ENCODE measurements at regions not wholly inside any gene's neighbourhood (a gene's known extent, or its start where the extent isn't known, plus 50 kb on each side); places are given as distances from the start of the nearest gene placed in this dataset.

- no peak for DNase-seq (ENCODE audit: low read depth)
Measured at GRCh38 chr2:204177251-204177976, 240.9 kb downstream of the ICOS start.

GRCh38 chr2:204177977-204178522 is 241.5 kb downstream of the ICOS start:
- peak; percentile 15 for DNase-seq (ENCODE audit: low read depth)

DNA sequence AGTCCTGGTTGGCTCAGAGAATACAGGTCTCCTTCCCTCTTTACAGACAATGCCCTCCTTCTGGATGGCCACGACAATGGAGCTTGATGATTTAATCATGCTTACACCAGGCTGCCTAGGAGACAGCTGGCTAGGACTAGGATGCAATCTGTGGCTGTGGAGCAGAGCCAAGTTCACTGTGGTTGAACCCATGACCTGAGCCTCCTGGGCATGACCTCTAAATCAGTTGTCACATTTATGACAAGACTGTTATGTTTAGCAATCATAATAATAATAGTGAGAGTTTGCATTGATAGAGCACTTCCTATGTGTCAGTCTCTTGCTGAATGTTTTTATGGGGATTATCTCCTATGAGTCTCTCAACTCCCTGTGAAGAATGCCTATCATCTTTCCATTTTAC is 244.1 kb downstream of the ICOS start:
- no peak for DNase-seq (ENCODE audit: low read depth)

DNA sequence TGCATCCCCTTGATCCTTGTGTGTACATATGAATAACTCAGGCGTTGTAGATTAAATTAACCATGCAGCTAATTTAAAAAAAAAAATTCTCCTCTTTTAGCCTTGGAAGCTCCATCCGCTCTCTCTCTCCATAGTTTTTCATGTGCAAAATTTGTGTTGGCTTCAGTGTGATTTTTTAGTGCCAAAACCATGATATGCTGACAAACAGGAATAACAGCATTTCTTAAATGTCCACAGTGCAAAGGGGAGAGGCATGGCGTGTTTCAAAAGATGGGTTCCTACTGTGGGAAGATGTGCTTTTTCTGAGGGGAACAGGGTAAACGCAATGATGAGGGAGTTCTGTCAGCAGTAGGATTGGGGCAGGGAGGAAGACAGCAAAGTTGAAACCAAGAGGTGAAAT is 247.0 kb downstream of the ICOS start:
- DNase-seq (ENCODE audit: low read depth): no peak

DNA sequence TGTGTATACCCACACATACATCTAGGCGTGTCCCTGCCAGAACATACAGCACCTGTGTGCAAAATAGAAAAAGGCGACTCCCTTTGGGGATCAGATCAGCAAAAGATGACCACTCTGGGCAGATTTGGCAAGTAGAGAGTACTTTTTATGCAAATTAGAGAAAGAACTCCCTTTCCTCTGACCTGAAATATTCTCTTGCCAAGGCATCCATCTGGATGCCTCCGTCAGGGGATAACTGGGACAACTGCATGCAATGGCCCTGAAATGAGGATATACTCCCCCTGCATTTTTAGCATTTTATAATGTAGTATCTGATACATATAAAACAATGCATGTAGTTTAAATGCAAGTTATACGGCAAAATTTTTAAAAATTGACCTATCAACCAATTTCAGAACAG is 247.7 kb downstream of the ICOS start:
- no peak for DNase-seq (ENCODE audit: low read depth)

GRCh38 chr2:204187229-204188083 is 250.9 kb downstream of the ICOS start:
- no peak for DNase-seq (ENCODE audit: low read depth)

DNA sequence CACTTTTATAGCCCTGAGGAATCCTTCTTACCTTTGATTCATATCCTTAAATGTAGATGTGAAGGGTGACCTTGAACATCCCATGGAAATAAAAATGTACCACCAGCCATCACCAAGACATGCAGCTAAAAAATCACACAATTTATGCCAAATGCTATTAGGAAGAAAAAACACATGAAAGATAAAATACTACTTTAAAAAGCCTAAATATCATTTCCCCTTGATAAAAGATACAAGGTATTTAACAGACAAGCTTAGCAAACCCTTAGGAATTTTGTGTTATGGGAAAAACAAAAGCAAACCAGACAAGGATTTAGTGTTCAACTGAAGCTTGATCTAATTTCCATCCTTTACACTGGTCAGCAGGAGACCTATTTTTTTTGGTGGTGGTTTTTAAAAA is 255.0 kb downstream of the ICOS start:
- no peak for DNase-seq (ENCODE audit: low read depth)

- no peak for DNase-seq (ENCODE audit: low read depth)
Measured at GRCh38 chr2:204195498-204195897, 258.9 kb downstream of the ICOS start.

- no peak for DNase-seq (ENCODE audit: low read depth)
Measured at GRCh38 chr2:204197336-204198005, 260.9 kb downstream of the ICOS start.

- DNase-seq (ENCODE audit: low read depth): no peak
Measured at GRCh38 chr2:204199357-204199756, 262.8 kb downstream of the ICOS start.

- no peak for DNase-seq (ENCODE audit: low read depth)
Measured at GRCh38 chr2:204201507-204201906, 264.9 kb downstream of the ICOS start.

GRCh38 chr2:204202253-204202652 is 265.7 kb downstream of the ICOS start:
- no peak for DNase-seq (ENCODE audit: low read depth)

- DNase-seq (ENCODE audit: low read depth): no peak
Measured at GRCh38 chr2:204203704-204204103, 267.1 kb downstream of the ICOS start.

DNA sequence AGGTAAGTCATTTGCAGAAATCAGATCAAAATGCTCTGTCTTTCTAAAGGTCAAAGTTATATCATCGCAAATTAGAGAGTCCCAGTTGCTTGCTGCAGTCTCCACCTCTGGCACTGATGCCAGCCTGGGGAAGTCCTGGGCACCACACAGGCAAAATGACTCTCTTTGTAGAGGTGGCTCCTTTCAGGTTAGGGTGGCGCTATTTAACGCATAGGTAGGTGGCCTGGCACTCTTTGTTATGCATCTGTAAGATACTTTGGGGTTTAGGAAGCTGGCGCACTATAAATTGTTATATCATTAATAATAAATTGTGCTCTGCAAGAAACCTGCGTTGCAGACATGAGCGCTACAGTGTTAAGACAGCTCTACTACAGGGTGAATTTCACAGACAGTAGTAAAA is 268.5 kb downstream of the ICOS start:
- no peak for DNase-seq (ENCODE audit: low read depth)

GRCh38 chr2:204205538-204205937 is 269.0 kb downstream of the ICOS start:
- no peak for DNase-seq (ENCODE audit: low read depth)

- DNase-seq (ENCODE audit: low read depth): no peak
Measured at GRCh38 chr2:204207866-204208265, 271.3 kb downstream of the ICOS start.

DNA sequence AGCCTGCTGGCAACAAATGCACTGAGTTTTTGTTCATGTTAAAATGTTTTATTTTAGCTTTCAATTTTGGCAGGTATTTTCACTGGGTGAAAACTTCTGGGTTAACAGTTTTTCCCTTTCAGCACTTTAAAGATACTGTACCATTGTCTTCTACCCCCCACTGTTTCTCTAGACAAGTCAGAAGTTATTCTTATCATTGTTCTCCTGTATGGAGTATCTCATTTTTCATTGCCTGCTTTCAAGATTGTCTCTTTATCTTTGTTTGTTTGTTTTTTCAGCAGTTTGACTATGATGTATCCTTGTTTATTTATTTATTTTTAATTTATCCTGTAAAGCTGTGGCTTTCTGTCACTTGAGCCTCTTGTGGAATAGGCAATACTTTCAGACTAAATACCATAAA is 277.0 kb downstream of the ICOS start:
- DNase-seq (ENCODE audit: low read depth): no peak

GRCh38 chr2:204218040-204218439 is 281.5 kb downstream of the ICOS start:
- no peak for DNase-seq (ENCODE audit: low read depth)

DNA sequence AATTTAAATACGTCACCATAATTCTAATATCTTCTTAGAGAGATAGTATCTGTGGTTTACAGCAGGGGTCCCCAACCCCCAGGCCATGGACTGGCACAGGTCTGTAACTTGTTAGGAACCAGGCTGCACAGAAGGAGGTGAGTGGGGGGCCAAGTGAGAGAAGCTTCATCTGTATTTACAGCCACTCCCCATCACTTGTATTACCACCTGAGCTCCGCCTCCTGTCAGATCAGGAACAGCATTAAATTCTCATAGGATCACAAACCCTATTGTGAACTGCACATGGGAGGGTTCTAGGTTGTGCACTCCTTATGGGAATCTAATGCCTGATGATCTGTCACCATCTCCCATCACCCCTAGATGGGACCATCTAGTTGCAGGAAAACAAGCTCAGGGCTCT is 282.6 kb downstream of the ICOS start:
- no peak for DNase-seq (ENCODE audit: low read depth)

DNA sequence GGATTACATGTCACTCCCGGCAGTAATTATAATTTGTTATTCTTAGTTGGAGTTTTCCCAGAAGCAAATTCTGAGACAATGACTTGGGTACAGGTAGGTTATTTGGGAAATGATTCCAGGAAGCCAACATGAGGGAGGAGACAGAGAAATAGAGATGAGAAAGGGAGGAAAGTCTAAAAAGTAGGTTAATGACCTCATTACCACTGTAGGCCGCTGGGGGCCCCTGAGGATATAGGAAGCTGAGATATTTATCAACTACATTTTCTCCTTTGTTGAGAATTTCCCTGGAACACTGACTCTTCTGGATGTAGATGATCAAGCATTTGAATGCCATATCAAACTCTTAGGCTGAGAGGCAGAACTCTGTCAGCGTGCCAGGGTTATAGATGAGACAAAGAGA is 284.3 kb downstream of the ICOS start:
- no peak for DNase-seq (ENCODE audit: low read depth)

DNA sequence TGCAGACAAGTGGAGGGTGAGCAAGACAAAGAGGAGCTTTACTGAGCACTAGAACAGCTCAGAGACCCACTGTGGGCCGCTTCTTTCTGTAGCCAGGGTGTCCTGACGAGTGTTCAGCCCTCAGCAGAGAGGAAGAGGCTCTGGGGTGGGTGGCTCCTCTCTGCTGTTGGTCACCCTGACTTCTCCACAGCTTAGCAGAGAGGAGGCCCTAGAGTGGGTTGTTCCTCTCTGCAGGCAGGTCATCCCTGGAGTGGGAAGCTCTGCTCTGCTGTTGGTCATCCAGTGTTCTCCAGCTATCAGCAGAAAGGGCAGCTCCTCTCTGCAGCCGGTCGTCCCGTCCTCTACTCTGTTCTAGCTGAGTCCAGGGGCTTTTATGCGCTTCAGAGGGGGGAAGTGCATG is 286.5 kb downstream of the ICOS start:
- DNase-seq (ENCODE audit: low read depth): no peak

DNA sequence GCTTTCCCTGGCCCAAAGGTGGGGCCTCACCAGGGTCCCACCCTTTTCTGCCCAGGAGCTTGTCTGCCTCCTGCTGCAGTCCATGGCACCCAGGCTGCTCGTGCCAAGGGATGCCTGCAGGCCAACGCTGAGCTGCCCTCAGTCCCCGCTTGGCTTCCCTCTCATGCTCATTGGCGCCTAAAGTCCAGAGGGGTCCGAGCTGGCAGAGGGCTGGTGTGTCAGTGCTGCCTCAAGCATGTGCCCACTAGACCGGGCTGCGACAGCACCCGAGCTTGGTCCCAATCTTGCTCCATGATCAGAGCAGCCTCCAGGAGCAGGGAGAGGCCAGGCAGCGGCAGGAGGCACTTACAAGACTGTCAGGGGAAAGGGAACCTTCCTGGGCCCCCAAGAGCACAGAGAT is 287.0 kb downstream of the ICOS start:
- DNase-seq (ENCODE audit: low read depth): no peak
